GM18520 (cell line): ENCODE measurements at regions not wholly inside any gene's neighbourhood (a gene's known extent, or its start where the extent isn't known, plus 50 kb on each side); places are given as distances from the start of the nearest gene placed in this dataset.
"Not testable (repeated sequence)": the region's sequence is repeated elsewhere in the genome, so short reads cannot be mapped to it uniquely, and the experiment has no call there.

ENCODE experiments used
- ATAC-seq: cut with Tn5 transposase; IDR thresholded peaks from one replicate; pipeline ENCODE4 v1.9.1; 2021; ENCODE audit not compliant: unreplicated experiment

GRCh38 chr12:78331753-78332152, 501.1 kb downstream of the NAV3 start:
- ATAC-seq: no peak

GRCh38 chr12:78338054-78338785, 507.5 kb downstream of the NAV3 start:
- no peak for ATAC-seq

GRCh38 chr12:78340406-78340805, 509.7 kb downstream of the NAV3 start:
- no peak for ATAC-seq

GRCh38 chr12:78343657-78344056, 513.0 kb downstream of the NAV3 start:
- ATAC-seq: no peak

GRCh38 chr12:78359520-78359919, 505.1 kb upstream of the SYT1 start:
- no peak for ATAC-seq

- no peak for ATAC-seq
Observed at GRCh38 chr12:78361683-78362082, 502.9 kb upstream of the SYT1 start.

GRCh38 chr12:78371284-78371683, 493.3 kb upstream of the SYT1 start:
- ATAC-seq: no peak

GRCh38 chr12:78375461-78375860, 489.1 kb upstream of the SYT1 start:
- ATAC-seq: no peak

GRCh38 chr12:78376257-78376656, 488.3 kb upstream of the SYT1 start:
- no peak for ATAC-seq

- ATAC-seq: not testable (repeated sequence)
Observed at GRCh38 chr12:78379065-78379464, 485.5 kb upstream of the SYT1 start.

- ATAC-seq: no peak
Observed at GRCh38 chr12:78383414-78383813, 481.2 kb upstream of the SYT1 start.

GRCh38 chr12:78384541-78384940, 480.0 kb upstream of the SYT1 start:
- no peak for ATAC-seq

GRCh38 chr12:78385541-78385940, 479.0 kb upstream of the SYT1 start:
- ATAC-seq: no peak

GRCh38 chr12:78386871-78387270, 477.7 kb upstream of the SYT1 start:
- no peak for ATAC-seq

- ATAC-seq: no peak
Observed at GRCh38 chr12:78387721-78388120, 476.9 kb upstream of the SYT1 start.

GRCh38 chr12:78388461-78388860, 476.1 kb upstream of the SYT1 start:
- no peak for ATAC-seq

GRCh38 chr12:78390920-78391319, 473.7 kb upstream of the SYT1 start:
- no peak for ATAC-seq

- no peak for ATAC-seq
Observed at GRCh38 chr12:78392918-78393317, 471.7 kb upstream of the SYT1 start.

GRCh38 chr12:78395961-78396360, 468.6 kb upstream of the SYT1 start:
- no peak for ATAC-seq

- ATAC-seq: no peak
Observed at GRCh38 chr12:78396538-78396937, 468.0 kb upstream of the SYT1 start.

GRCh38 chr12:78398750-78399149, 465.8 kb upstream of the SYT1 start:
- no peak for ATAC-seq

GRCh38 chr12:78402366-78403134, 462.0 kb upstream of the SYT1 start:
- no peak for ATAC-seq
